ENCODE measurements at regions not wholly inside any gene's neighbourhood (a gene's known extent, or its start where the extent isn't known, plus 50 kb on each side); places are given as distances from the start of the nearest gene placed in this dataset.
"Not testable (repeated sequence)": the region's sequence is repeated elsewhere in the genome, so short reads cannot be mapped to it uniquely, and the experiment has no call there.

- DNase-seq (ENCODE audit: low read depth): no peak
- H3K4me3 ChIP-seq (ENCODE audit: low read depth, low read length): no peak overlapping the region
These were observed 83.3 kb downstream of the RTP5 start for GRCh38 chr2:241952816-241953215.

- no peak overlapping the region for H3K4me3 ChIP-seq (ENCODE audit: low read depth, low read length)
- no peak for DNase-seq (ENCODE audit: low read depth)
These were observed 83.9 kb downstream of the RTP5 start for GRCh38 chr2:241953324-241953928.

DNA sequence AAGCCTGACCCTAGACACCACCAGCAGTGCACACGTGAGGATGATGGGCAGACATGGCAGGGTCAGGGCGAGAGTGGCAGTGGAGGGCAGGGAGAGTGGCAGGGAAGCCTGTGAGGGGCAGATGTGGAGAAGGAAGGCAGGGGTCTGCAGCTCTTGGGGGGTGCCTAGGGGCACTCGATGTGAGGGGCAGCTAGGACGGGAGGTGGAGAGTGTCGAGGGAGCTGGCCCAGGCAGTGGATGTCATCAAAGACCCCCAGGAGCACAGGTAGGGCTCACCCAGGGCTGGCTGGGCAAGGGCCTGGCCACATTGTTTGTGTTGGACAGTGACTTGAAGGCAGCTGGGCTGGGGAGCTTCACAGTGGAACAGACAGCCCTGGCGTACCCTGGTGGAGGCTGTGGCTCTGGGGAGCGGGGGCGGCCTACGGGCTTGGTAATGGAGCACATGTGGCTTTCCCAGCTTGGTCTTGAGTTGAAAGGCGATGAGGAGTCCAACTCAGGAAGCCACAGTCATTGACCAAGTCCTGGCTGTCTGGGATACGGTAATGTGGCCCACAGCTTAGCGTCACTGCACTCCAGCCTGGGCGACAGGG is 87.1 kb downstream of the RTP5 start:
- H3K4me3 ChIP-seq (ENCODE audit: low read depth, low read length): no peak overlapping the region
- DNase-seq (ENCODE audit: low read depth): no peak

DNA sequence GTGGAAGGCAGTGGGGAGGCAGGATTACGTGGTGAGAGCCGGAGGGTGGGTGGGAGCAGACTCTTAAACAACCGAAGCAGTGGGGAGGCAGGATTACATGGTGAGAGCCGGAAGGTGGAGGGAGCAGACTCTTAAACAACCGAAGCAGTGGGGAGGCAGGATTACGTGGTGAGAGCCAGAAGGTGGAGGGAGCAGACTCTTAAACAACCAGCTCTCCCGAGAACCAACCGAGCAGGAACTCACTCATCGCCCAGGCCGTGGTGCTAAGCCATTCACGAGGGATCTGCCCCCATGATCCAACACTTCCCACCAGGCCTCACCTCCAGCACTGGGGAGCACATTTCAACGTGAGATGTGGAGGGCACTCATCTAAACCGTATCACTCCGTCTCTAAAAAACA is 87.7 kb downstream of the RTP5 start:
- H3K4me3 ChIP-seq (ENCODE audit: low read depth, low read length): no peak overlapping the region
- DNase-seq (ENCODE audit: low read depth): no peak

DNA sequence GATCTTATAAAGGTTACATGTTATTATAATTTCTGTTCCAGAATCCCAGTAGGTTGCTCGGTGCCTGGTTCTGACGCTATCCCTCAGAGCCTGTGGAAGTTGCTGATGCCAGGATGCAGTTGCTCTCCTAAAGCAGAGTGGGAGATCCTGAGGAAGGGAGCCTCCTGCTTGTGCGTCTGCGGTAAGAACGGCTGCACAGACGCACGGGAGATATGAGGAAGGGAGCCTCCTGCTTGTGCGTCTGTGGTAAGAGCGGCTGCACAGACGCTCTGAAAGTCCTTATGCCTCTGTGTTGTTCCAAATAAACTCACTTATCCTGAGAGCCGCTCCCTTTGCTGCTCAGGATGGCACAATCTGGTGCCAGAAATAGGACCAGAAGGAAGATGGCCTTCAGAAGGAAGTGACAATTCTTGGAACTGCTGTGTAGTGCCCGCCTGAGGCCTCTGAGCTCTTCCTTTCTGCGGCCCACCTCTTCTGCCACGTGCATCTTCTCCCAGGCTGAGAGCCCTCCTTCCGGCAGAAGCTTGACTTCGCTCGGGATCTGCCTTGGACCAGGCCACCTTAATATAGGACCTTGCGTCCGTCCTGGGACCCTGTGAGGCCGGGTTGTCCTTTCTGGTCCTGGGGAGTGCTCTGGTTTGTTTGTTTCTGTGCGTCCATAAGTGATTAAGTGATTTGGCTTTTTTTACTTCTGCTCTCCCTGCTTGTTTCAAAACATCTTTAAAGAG is 89.5 kb downstream of the RTP5 start:
- DNase-seq (ENCODE audit: low read depth): no peak
- H3K4me3 ChIP-seq (ENCODE audit: low read depth, low read length): no peak overlapping the region

DNA sequence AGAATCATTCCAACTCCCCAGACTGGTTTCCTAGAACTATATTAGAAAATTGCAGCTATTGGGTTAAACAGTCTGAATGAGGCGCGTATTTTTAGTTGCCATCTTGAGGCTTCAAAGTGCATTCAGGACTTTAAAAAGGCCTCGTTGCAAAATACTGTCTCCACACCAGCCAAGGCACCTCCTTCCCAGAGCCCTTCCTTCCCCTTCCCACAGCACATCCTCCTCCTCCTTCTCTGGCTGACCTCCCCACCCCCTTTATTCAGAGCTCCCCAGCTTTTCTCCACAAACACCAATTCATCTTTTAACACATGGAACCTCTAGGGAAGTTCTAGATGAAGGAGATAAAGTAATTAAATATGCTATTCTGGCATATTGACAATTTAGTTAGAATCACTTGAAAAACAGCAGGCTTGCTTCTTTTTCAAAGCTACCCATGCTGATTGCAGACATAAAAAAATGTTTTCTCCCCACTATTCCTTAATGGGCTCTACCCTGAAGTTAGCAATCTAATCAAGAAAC is 90.3 kb downstream of the RTP5 start:
- no peak overlapping the region for H3K4me3 ChIP-seq (ENCODE audit: low read depth, low read length)
- DNase-seq (ENCODE audit: low read depth): no peak

- H3K4me3 ChIP-seq (ENCODE audit: low read depth, low read length): no peak overlapping the region
- no peak for DNase-seq (ENCODE audit: low read depth)
These were observed 91.9 kb downstream of the RTP5 start for GRCh38 chr2:241961454-241961853.

DNA sequence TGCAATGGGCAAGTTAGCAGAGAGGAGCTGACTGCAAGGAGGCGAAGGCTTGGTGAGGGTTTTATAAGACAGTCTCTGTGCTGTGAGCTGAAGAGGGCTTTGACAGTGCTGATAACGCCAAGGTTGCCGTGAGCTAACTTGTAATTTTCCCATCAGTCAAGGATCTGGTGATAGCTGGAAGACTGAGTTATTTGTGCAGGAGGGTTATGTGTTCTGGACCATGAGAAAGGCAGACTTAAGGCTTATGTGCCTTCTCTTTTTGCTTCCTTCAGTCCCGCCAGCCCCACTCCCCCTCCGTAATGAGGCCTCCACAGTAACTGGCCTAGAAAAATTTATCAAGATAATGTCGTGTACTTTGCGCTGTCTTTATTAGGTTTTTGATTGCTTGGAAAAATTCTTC is 94.6 kb downstream of the RTP5 start:
- H3K4me3 ChIP-seq (ENCODE audit: low read depth, low read length): no peak overlapping the region
- DNase-seq (ENCODE audit: low read depth): no peak

DNA sequence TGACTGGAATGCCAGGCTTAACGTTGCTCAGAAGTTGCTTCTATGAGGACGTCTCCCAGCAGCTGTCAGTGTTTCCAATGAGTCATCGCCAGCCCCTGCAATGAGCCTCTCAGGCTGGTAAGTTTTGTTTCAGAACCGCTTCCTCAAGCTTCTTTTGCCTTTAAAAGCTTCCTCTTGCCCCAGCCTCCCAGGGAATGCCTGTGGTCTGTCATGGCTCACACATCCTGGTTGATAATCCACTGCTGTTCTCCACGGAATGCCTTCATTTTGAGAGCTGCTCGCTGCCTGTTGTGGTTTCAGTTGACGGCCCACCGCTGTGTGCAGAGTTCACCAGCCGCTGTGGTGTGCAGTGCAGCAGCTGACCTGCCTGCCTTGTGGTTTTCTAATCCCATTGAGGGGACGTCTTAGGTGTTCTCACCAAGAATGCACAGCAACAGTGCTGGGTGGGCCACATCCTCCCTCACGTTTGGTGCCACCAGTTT is 96.4 kb downstream of the RTP5 start:
- peak; percentile 93 for DNase-seq (ENCODE audit: low read depth)
- H3K4me3 ChIP-seq (ENCODE audit: low read depth, low read length): peak overlapping the region; percentile 20

GRCh38 chr2:241966647-241967466 is 97.3 kb downstream of the RTP5 start:
- no peak overlapping the region for H3K4me3 ChIP-seq (ENCODE audit: low read depth, low read length)
- no peak for DNase-seq (ENCODE audit: low read depth)

- H3K4me3 ChIP-seq (ENCODE audit: low read depth, low read length): no peak overlapping the region
- DNase-seq (ENCODE audit: low read depth): no peak
These were observed 98.1 kb downstream of the RTP5 start for GRCh38 chr2:241967467-241968144.

GRCh38 chr2:241968417-241968816 is 98.9 kb downstream of the RTP5 start:
- no peak for DNase-seq (ENCODE audit: low read depth)
- H3K4me3 ChIP-seq (ENCODE audit: low read depth, low read length): no peak overlapping the region

GRCh38 chr2:241969182-241969581 is 99.7 kb downstream of the RTP5 start:
- H3K4me3 ChIP-seq (ENCODE audit: low read depth, low read length): not testable (repeated sequence)

GRCh38 chr2:241970716-241971115 is 101.2 kb downstream of the RTP5 start:
- H3K4me3 ChIP-seq (ENCODE audit: low read depth, low read length): no peak overlapping the region
- no peak for DNase-seq (ENCODE audit: low read depth)

More at GRCh38 chr2:241969182-241969581, 99.7 kb downstream of the RTP5 start:
- DNase-seq (ENCODE audit: low read depth): not testable (repeated sequence)

DNA sequence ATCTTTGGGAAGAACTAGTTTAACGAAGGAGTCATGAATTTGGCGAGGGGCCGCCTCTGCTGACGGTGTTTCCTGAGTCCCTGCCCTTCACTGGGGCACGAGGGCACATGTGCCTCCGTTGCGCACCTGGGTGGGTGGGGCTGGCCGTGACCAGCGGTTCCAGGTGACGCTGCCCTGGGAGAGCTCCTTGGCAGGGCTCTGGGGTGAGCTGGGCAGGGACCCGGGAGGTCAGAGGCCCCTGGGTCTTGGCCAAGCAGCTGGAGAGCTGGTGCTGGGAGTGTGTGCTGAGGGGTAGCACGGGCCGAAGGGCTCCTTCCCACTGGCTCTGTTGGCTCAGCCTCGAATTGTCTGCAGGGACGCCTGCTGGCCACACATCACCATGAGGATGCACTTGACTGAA is 104.6 kb downstream of the RTP5 start:
- no peak for DNase-seq (ENCODE audit: low read depth)
- no peak overlapping the region for H3K4me3 ChIP-seq (ENCODE audit: low read depth, low read length)

DNA sequence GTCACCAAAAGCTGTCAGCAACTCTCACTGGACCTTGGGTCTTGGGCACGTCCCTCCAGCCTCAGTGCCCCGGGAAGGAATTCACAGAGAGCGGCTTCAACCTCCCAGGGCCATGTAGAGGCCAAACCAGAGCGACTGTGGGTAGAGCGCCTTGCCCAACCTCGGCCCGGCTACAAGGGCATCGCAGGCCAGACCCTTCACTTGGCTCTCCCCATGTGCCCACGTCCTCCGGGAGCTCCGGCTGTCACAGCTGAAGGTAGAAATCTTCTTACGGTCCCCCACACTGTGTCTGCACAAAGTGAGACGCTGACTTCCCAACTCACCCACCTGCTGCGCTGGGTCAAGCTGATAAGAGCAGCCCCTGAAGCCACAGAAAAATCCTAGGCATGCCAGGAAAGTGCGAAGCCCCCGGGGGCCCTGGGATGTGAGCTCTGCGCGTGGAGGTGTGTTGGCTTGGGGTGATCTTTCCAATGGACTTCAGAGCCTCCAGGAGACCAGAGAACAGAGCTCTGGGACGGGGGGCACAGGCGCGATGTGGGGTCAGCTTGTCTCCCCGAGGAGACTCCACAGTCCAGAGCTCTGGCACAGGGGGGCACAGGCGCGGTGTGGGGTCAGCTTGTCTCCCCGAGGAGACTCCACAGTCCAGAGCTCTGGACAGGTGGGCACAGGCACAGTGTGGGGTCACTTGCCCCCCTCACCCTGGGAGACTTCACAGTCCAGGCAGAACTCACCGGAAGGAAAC is 105.5 kb downstream of the RTP5 start:
- no peak for DNase-seq (ENCODE audit: low read depth)
- H3K4me3 ChIP-seq (ENCODE audit: low read depth, low read length): no peak overlapping the region

GRCh38 chr2:241975593-241976284 is 106.2 kb downstream of the RTP5 start:
- no peak for DNase-seq (ENCODE audit: low read depth)
- H3K4me3 ChIP-seq (ENCODE audit: low read depth, low read length): no peak overlapping the region

GRCh38 chr2:241976296-241976695 is 106.8 kb downstream of the RTP5 start:
- H3K4me3 ChIP-seq (ENCODE audit: low read depth, low read length): no peak overlapping the region
- no peak for DNase-seq (ENCODE audit: low read depth)
